Liver (tissue), 8 donors: ENCODE measurements at regions not wholly inside any gene's neighbourhood (a gene's known extent, or its start where the extent isn't known, plus 50 kb on each side); places are given as distances from the start of the nearest gene placed in this dataset.

Experiments
- DNase-seq: peaks from one replicate; pipeline ENCODE4 v3.0.0-alpha.2; 2017; ENCODE audit warnings: low spot score
- H3K27ac ChIP-seq, 2 donors: one replicate each; pipeline ENCODE4 v1.7.0; 2013; ENCODE audit warnings: inconsistent platforms in 2 of 2, low read length in 2 of 2, control low read depth in 1 of 2, low read depth in 1 of 2, mild to moderate bottlenecking in 1 of 2
- H3K27me3 ChIP-seq, 4 donors: one replicate each; pipeline versions ENCODE4 v1.6.1 to v1.7.0; 2013; ENCODE audit warnings: low read length in 3 of 4, inconsistent platforms in 1 of 4, mild to moderate bottlenecking in 1 of 4, moderate library complexity in 1 of 4; ENCODE audit not compliant: control insufficient read depth in 4 of 4, insufficient read depth in 4 of 4
- H3K36me3 ChIP-seq, 4 donors: one replicate each; pipeline versions ENCODE4 v1.6.1 to v1.7.0; 2013; ENCODE audit warnings: low read length in 3 of 4, mild to moderate bottlenecking in 3 of 4, low read depth in 1 of 4, moderate library complexity in 1 of 4; ENCODE audit not compliant: control insufficient read depth in 4 of 4, insufficient read depth in 3 of 4
- H3K4me1 ChIP-seq, 4 donors: one replicate each; pipeline versions ENCODE4 v1.6.1 to v1.7.0; 2013; ENCODE audit warnings: low read length in 3 of 4, mild to moderate bottlenecking in 3 of 4, moderate library complexity in 1 of 4; ENCODE audit not compliant: control insufficient read depth in 4 of 4, insufficient read depth in 4 of 4
- H3K4me3 ChIP-seq, 3 donors: one replicate each; pipeline versions ENCODE4 v1.6.1 to v1.7.0; 2013; ENCODE audit warnings: low read length in 3 of 3, control low read depth in 1 of 3, low read depth in 1 of 3, mild to moderate bottlenecking in 1 of 3
- H3K9ac ChIP-seq, 2 donors: one replicate each; pipeline ENCODE4 v1.7.0; 2013; ENCODE audit warnings: low read length in 2 of 2, mild to moderate bottlenecking in 2 of 2, moderate library complexity in 2 of 2, control low read depth in 1 of 2, low read depth in 1 of 2
- H3K9me3 ChIP-seq, 4 donors: one replicate each; pipeline versions ENCODE4 v1.6.1 to v1.7.0; 2013; ENCODE audit warnings: low read length in 3 of 4; ENCODE audit not compliant: control insufficient read depth in 4 of 4
- CTCF ChIP-seq: fragments of 150-350 bp; IDR thresholded peaks from 2 replicates; pipeline ENCODE4 v1.5.1; 2017; ENCODE audit warnings: improper control_type of control experiment, low read depth, low read length; ENCODE audit not compliant: missing input control
- EGR1 ChIP-seq, 2 donors: IDR thresholded peaks; 2 replicates each; pipeline ENCODE4 v1.6.1; 2016 to 2018; ENCODE audit warnings: antibody characterized with exemption in 2 of 2, low read depth in 2 of 2
- FOXA1 ChIP-seq: IDR thresholded peaks from 2 replicates; pipeline ENCODE4 v1.6.1; 2016; ENCODE audit warnings: antibody characterized with exemption
- FOXA2 ChIP-seq: IDR thresholded peaks from 2 replicates; pipeline ENCODE4 v1.6.1; 2016; ENCODE audit warnings: antibody characterized with exemption
- GABPA ChIP-seq, 2 donors: IDR thresholded peaks in 1 of 2; conservative IDR thresholded peaks in 1 of 2; 2 replicates each; pipeline ENCODE4 v1.6.1; 2016; ENCODE audit warnings: antibody characterized with exemption in 2 of 2, mild to moderate bottlenecking in 1 of 2, moderate library complexity in 1 of 2
- HNF4A ChIP-seq, 2 donors: conservative IDR thresholded peaks; 2 replicates each; pipeline ENCODE4 v1.6.1; 2016; ENCODE audit warnings: antibody characterized with exemption in 2 of 2, mild to moderate bottlenecking in 2 of 2
- HNF4G ChIP-seq: IDR thresholded peaks from 2 replicates; pipeline ENCODE4 v1.6.1; 2016; ENCODE audit warnings: antibody characterized with exemption
- NR2F2 ChIP-seq: IDR thresholded peaks from 2 replicates; pipeline ENCODE4 v1.6.1; 2016; ENCODE audit warnings: antibody characterized with exemption
- RXRA ChIP-seq, 2 donors: IDR thresholded peaks; 2 replicates each; pipeline ENCODE4 v1.6.1; 2017 to 2018; ENCODE audit warnings: antibody characterized with exemption in 2 of 2, mild to moderate bottlenecking in 1 of 2
- TAF1 ChIP-seq: conservative IDR thresholded peaks from 2 replicates; pipeline ENCODE4 v1.6.1; 2016; ENCODE audit warnings: antibody characterized with exemption, mild to moderate bottlenecking
- YY1 ChIP-seq: IDR thresholded peaks from 2 replicates; pipeline ENCODE4 v1.6.1; 2016; ENCODE audit warnings: antibody characterized with exemption, mild to moderate bottlenecking
- ZBTB33 ChIP-seq: IDR thresholded peaks from 2 replicates; pipeline ENCODE4 v1.6.1; 2016; ENCODE audit warnings: antibody characterized with exemption
- WGBS: extraction: QIAGEN DNeasy Blood & Tissue Kit; methylation state at CpG from one replicate; pipeline ENCODE4 v1.1.7; 2013; 5-methylcytosine and 5-hydroxymethylcytosine counted together
- TF ChIP-seq, protein P1 (sequence below): IDR thresholded peaks from 2 replicates; pipeline ENCODE4 v1.6.1; 2016; ENCODE audit warnings: antibody characterized with exemption
- TF ChIP-seq, protein P2 (sequence below): IDR thresholded peaks from 2 replicates; pipeline ENCODE4 v1.6.1; 2016; ENCODE audit warnings: antibody characterized with exemption
- donor health status: healthy.
- donor health status: healthy.
- donor health status: healthy.
- donor health status: healthy.
- donor health status: healthy.

DNA sequence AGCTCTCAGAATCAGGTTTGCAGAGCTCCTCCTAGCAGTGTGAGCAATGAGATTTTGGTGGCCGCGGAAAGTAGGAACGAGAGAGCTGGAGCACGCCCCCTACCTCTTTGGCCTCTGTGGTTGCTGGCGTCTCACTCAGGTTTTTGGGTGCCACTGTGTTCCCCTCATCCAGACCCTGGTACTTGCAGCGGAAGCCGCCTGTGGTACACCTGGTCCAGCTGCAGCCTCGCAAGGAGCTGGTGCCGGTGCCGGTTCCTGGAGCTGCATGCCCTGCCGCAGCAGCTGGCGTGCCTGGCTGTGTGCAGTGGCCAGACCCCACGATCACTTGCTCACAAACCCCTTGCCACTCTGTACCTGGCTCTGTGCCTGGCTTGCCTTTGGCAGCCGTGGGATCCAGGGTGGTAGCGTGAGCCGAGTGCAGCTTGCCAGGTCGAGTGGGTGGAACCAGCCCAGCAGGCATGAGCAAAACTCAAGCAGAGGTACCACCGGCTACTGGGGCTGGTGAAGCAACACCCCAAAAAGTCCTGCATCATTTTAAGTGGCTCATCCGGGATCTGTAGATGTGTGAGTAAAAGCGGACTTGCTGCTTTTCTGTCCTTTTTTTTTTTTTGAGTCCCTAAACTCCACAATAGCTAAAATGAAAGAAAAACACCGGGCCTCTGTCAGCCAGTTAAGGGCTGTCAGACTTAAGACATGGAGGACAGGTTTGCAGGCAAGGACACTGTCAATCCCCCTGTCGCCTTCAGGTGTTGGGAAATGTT is 844.9 kb downstream of the KCNT2 start:
- H3K9ac ChIP-seq, result no peak overlapping the region
- no peak for DNase-seq
- WGBS, result 89% methylated on average over 22 of the region's 22 CpGs

GRCh38 chr1:195761104-195761503 is 847.1 kb downstream of the KCNT2 start:
- no peaks in the 10 kb centered on the region for H3K36me3 ChIP-seq
- peaks cover 0 to 1% (median 0%) of the 10 kb centered on the region in 4 donors for H3K4me1 ChIP-seq
- H3K27ac ChIP-seq, result no peak overlapping the region
- no peaks in the 10 kb centered on the region for H3K9me3 ChIP-seq
- no peak overlapping the region for H3K9ac ChIP-seq
- TF ChIP-seq FOXA2 (no peak), CTCF (no peak)
- no peaks in the 10 kb centered on the region for H3K27me3 ChIP-seq
- H3K4me3 ChIP-seq, result no peak overlapping the region
- no peak for DNase-seq

More for the DNA sequence above, 844.9 kb downstream of the KCNT2 start:
- Histone ChIP-seq H3K27ac (no peak overlapping the region), H3K9me3 (no peaks in the 10 kb centered on the region), H3K36me3 (no peaks in the 10 kb centered on the region), H3K4me3 (no peak overlapping the region), H3K27me3 (no peaks in the 10 kb centered on the region), H3K4me1 (peaks cover 0 to 1% (median 0%) of the 10 kb centered on the region in 4 donors)
- TF ChIP-seq GABPA (IDR thresholded peaks at IDR 0.05 in 1 of 2, conservative IDR thresholded peaks at IDR 0.05 in 1 of 2) (no peak), ZBTB33 (no peak), HNF4A (conservative IDR thresholded peaks at IDR 0.05) (no peak), EGR1 (IDR thresholded peaks at IDR 0.05; ENCODE audit: low read depth in 2 of 2) (no peak), FOXA1 (no peak), TAF1 (no peak), RXRA (IDR thresholded peaks at IDR 0.05) (no peak), YY1 (no peak)
- TF ChIP-seq, protein P1, sequence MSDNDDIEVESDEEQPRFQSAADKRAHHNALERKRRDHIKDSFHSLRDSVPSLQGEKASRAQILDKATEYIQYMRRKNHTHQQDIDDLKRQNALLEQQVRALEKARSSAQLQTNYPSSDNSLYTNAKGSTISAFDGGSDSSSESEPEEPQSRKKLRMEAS, result no peak

DNA sequence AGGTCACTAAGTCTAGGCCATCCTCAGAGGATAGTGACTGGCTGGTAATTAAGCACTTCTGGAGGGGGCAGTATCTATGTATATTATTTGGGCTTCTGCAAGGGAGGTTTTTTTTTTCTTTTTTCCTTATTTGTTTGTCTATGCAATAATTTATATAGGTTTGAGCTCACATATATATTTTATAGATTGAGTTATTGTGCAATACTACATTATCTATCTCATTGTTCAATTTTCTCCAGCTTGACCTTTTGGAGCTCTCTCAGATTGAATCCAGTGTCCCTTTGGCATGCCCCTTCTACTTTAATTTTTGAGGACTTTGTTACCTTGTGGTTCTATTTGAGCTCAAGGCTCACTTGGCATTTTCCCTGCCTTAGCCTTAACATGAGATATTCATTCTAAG is 852.1 kb downstream of the KCNT2 start:
- H3K9ac ChIP-seq, result no peak overlapping the region
- no peaks in the 10 kb centered on the region for H3K4me1 ChIP-seq
- H3K9me3 ChIP-seq, result no peaks in the 10 kb centered on the region
- no peak overlapping the region for H3K27ac ChIP-seq
- no peaks in the 10 kb centered on the region for H3K27me3 ChIP-seq
- TF ChIP-seq TAF1 (no peak), ZBTB33 (no peak), RXRA (IDR thresholded peaks at IDR 0.05) (no peak), NR2F2 (no peak), HNF4G (no peak), FOXA2 (no peak), FOXA1 (no peak)
- TF ChIP-seq, protein P2, sequence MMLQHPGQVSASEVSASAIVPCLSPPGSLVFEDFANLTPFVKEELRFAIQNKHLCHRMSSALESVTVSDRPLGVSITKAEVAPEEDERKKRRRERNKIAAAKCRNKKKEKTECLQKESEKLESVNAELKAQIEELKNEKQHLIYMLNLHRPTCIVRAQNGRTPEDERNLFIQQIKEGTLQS, result no peak
- TF ChIP-seq, protein P1, result no peak
- H3K4me3 ChIP-seq, result no peak overlapping the region
- DNase-seq, result no peak
- H3K36me3 ChIP-seq, result no peaks in the 10 kb centered on the region
